ENCODE measurements at regions not wholly inside any gene's neighbourhood (a gene's known extent, or its start where the extent isn't known, plus 50 kb on each side); places are given as distances from the start of the nearest gene placed in this dataset.
"Not testable (repeated sequence)": the region's sequence is repeated elsewhere in the genome, so short reads cannot be mapped to it uniquely, and the experiment has no call there.

GRCh38 chr13:18257686-18258085, 923.9 kb downstream of the TUBA3C start:
- in situ Hi-C loops (cut with HindIII; ENCODE audit: low pct_unique_long_range_greater_than_20kb, low sequenced_read_pairs) = not testable (repeated sequence)

DNA sequence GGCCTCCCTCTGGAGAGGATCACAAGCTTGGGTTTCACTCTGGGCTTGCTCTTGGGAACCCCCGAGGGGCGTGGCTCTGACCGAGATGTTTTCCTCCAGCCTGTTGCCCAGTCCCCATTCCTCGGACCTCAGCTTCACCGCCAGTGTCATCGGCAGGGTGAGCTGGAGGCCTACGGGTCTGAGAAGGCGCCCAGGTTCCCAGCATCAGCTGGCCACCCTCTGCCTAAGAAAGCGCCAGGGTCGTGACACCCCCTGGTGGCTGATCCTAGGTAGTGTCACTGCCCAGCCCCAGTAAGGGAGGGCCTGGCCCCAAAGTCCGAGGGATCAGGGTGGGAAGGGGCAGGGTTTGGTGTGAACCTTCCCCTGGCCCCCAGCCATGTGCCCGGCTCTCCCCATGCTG, 928.8 kb downstream of the TUBA3C start:
- DNase-seq (ENCODE audit: low read depth) = not testable (repeated sequence)

More at GRCh38 chr13:18257686-18258085, 923.9 kb downstream of the TUBA3C start:
- DNase-seq (ENCODE audit: low read depth) = not testable (repeated sequence)

DNA sequence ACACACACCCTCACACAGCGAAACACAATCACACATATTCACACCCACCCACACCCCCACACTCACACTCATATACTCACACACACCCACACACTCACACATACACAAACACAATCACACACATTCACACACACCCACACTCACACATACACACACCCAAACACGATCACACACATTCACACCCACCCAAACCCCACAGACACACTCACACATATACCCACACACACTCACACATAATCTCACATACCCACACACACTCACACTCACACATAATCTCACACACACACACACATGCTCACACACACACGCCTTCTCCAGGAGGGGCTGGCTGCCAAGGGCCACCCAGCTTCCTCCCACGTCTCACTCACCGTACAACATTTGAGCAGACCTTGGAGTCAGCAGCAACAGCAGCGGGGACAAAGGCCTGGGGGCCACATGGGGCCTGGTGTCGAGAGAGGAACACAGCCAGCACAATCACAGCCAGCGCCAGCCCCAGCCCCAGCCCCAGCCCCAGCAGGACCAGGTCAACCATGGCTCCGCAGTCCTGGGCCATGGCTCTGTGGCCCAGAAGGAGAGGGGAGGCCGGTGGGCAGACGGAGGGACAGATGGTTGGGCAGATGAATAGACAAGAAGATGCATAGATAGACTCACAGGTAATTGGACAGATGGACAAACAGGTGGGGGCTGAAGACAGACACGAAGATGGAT, 932.9 kb downstream of the TUBA3C start:
- DNase-seq (ENCODE audit: low read depth); in situ Hi-C loops (cut with HindIII; ENCODE audit: low pct_unique_long_range_greater_than_20kb, low sequenced_read_pairs): not testable (repeated sequence)

More for the DNA sequence above, 928.8 kb downstream of the TUBA3C start:
- in situ Hi-C loops (cut with HindIII; ENCODE audit: low pct_unique_long_range_greater_than_20kb, low sequenced_read_pairs) = not testable (repeated sequence)

GRCh38 chr13:18240086-18240485, 941.5 kb downstream of the TUBA3C start:
- DNase-seq (ENCODE audit: low read depth); in situ Hi-C loops (cut with HindIII; ENCODE audit: low pct_unique_long_range_greater_than_20kb, low sequenced_read_pairs): not testable (repeated sequence)

DNA sequence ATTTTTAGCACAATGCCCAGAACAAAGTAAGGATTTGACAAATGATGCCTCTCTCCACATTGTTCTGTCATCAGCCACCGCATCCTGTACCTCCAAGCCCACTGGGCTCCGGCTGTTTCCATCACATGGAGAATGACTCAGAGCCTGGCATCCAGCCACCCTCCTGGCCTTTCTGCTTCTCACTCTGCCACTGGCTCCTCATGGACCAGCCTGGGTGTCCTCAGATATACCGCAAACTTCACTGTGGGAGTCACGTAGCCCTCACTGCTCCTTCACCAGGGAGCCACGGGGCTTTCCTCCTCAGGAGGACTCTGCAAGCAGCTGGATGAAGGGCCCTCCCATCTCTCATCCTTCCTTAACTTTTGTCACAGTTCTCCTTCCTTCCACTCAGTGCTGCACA, 943.0 kb downstream of the TUBA3C start:
- peak; percentile 53 for DNase-seq (ENCODE audit: low read depth)
- in situ Hi-C loops (cut with HindIII; ENCODE audit: low pct_unique_long_range_greater_than_20kb, low sequenced_read_pairs) = not testable (repeated sequence)

DNA sequence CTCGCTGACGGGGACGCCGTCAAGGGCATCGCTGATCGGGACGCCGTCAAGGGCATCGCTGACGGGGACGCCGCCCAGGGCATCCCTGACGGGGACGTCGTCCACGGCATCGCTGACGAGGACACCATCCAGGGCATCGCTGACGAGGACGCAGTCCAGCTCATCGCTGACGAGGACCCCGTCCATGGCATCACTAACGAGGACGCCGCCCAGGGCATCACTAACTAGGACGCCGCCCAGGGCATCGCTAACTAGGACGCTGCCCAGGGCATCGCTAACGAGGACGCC, 945.2 kb downstream of the TUBA3C start:
- in situ Hi-C loops (cut with HindIII; ENCODE audit: low pct_unique_long_range_greater_than_20kb, low sequenced_read_pairs) = no loop called here
- no peak for DNase-seq (ENCODE audit: low read depth)

- no peak for DNase-seq (ENCODE audit: low read depth)
- in situ Hi-C loops (cut with HindIII; ENCODE audit: low pct_unique_long_range_greater_than_20kb, low sequenced_read_pairs) = no loop called here
Measured at GRCh38 chr13:18235756-18236527, 945.7 kb downstream of the TUBA3C start.

DNA sequence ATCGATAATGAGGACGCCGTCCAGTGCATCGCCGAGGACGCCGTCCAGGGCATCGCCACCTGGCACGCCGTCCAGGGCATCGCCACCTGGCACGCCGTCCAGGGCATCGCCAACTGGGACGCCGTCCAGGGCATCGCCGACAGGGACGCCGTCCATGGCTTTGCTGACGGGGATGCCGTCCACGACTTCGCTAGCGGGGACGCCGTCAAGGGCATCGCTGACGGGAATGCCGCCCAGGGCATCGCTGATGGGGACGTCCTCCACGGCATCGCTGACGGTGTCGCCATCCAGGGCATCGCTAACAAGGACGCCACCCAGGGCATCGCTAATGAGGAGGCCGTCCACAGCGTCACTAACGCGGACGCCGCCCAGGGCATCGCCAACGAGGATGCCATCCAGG, 946.5 kb downstream of the TUBA3C start:
- in situ Hi-C loops (cut with HindIII; ENCODE audit: low pct_unique_long_range_greater_than_20kb, low sequenced_read_pairs) = no loop called here
- DNase-seq (ENCODE audit: low read depth) = no peak

GRCh38 chr13:18234451-18234850, 947.2 kb downstream of the TUBA3C start:
- in situ Hi-C loops (cut with HindIII; ENCODE audit: low pct_unique_long_range_greater_than_20kb, low sequenced_read_pairs); DNase-seq (ENCODE audit: low read depth): not testable (repeated sequence)

- no peak for DNase-seq (ENCODE audit: low read depth)
- in situ Hi-C loops (cut with HindIII; ENCODE audit: low pct_unique_long_range_greater_than_20kb, low sequenced_read_pairs) = no loop called here
Measured at GRCh38 chr13:18233783-18234299, 947.8 kb downstream of the TUBA3C start.

GRCh38 chr13:18232994-18233782, 948.4 kb downstream of the TUBA3C start:
- no peak for DNase-seq (ENCODE audit: low read depth)
- in situ Hi-C loops (cut with HindIII; ENCODE audit: low pct_unique_long_range_greater_than_20kb, low sequenced_read_pairs) = no loop called here

- no peak for DNase-seq (ENCODE audit: low read depth)
- in situ Hi-C loops (cut with HindIII; ENCODE audit: low pct_unique_long_range_greater_than_20kb, low sequenced_read_pairs) = no loop called here
Measured at GRCh38 chr13:18232298-18232993, 949.2 kb downstream of the TUBA3C start.

GRCh38 chr13:18224411-18224810, 957.2 kb downstream of the TUBA3C start:
- in situ Hi-C loops (cut with HindIII; ENCODE audit: low pct_unique_long_range_greater_than_20kb, low sequenced_read_pairs); DNase-seq (ENCODE audit: low read depth): not testable (repeated sequence)

DNA sequence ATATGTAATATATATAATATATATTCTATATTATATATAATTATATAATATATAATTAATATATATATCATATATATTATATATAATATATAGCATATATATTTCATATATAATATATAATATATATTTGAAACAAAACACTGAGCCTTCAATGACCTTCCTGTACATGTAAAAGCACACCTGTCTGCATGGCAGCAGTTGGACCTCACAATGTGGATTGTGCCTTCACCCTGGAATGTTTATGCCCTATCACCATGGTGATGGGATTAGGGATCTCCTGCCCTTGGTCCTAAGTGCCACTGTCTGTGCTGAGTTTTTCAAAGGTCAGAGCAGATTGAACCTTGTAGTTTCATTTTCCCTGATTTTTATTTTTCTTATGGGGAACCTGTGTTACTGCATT, 966.9 kb downstream of the TUBA3C start:
- DNase-seq (ENCODE audit: low read depth); in situ Hi-C loops (cut with HindIII; ENCODE audit: low pct_unique_long_range_greater_than_20kb, low sequenced_read_pairs): not testable (repeated sequence)

DNA sequence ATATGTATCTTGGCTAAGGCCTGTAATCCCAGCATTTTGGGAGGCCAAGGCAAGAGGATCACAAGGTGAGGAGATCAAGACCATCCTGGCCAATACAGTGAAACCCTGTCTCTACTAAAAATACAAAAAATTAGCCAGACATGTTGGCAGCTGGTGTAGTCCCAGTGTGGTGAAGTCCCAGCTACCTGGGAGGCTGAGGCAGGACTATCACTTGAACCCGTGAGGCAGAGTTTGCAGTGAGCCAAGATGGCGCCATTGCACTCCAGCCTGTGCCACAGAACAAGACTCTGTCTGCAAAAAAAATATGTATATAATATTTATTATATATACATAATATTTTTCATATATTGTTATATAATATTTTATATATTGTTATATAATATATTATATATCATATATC, 968.1 kb downstream of the TUBA3C start:
- in situ Hi-C loops (cut with HindIII; ENCODE audit: low pct_unique_long_range_greater_than_20kb, low sequenced_read_pairs); DNase-seq (ENCODE audit: low read depth): not testable (repeated sequence)

- in situ Hi-C loops (cut with HindIII; ENCODE audit: low pct_unique_long_range_greater_than_20kb, low sequenced_read_pairs) = no loop called here
- DNase-seq (ENCODE audit: low read depth) = no peak
Measured at GRCh38 chr13:18212873-18213272, 968.8 kb downstream of the TUBA3C start.

GRCh38 chr13:18211752-18212560, 969.7 kb downstream of the TUBA3C start:
- peak; percentile 8 for DNase-seq (ENCODE audit: low read depth)
- in situ Hi-C loops (cut with HindIII; ENCODE audit: low pct_unique_long_range_greater_than_20kb, low sequenced_read_pairs) = not testable (repeated sequence)

All from Caki2 (cell line).